ENCODE measurements at regions not wholly inside any gene's neighbourhood (a gene's known extent, or its start where the extent isn't known, plus 50 kb on each side); places are given as distances from the start of the nearest gene placed in this dataset.

DNA sequence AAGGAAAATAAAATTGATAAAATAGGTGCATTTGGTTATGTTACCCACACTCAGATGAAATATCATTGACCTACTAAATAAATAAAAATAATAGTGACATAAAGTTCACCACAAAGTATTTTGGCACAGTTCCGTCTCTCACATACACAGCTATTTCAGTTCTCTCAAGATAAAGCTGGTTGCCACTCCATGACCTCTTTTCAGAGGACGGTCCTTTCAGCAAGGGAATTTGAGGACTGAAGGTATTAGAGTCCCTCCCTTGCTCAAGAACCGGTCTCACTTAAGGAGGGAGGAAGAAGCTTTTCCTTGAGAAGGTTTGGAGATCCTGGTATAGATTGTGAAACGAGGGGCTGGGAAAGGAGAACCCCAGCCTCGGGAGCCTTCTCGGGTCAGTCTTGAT is 285.5 kb upstream of the CFAP20DC start:
- peaks cover 6% of the 10 kb centered on the region for H3K27me3 Mint-ChIP-seq (ENCODE audit: low read depth)
- no peaks in the 10 kb centered on the region for H3K36me3 Mint-ChIP-seq (ENCODE audit: low read depth)
- H3K4me1 Mint-ChIP-seq, result no peaks in the 10 kb centered on the region
- H3K27ac Mint-ChIP-seq, result no peak overlapping the region
- no peak overlapping the region for H3K4me3 Mint-ChIP-seq
- TF ChIP-seq, protein P1, sequence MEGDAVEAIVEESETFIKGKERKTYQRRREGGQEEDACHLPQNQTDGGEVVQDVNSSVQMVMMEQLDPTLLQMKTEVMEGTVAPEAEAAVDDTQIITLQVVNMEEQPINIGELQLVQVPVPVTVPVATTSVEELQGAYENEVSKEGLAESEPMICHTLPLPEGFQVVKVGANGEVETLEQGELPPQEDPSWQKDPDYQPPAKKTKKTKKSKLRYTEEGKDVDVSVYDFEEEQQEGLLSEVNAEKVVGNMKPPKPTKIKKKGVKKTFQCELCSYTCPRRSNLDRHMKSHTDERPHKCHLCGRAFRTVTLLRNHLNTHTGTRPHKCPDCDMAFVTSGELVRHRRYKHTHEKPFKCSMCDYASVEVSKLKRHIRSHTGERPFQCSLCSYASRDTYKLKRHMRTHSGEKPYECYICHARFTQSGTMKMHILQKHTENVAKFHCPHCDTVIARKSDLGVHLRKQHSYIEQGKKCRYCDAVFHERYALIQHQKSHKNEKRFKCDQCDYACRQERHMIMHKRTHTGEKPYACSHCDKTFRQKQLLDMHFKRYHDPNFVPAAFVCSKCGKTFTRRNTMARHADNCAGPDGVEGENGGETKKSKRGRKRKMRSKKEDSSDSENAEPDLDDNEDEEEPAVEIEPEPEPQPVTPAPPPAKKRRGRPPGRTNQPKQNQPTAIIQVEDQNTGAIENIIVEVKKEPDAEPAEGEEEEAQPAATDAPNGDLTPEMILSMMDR (IDR thresholded peaks at IDR 0.05; ENCODE audit: unreplicated experiment in 3 of 3), result no peak
- H3K9me3 Mint-ChIP-seq, result peaks cover 4% of the 10 kb centered on the region

DNA sequence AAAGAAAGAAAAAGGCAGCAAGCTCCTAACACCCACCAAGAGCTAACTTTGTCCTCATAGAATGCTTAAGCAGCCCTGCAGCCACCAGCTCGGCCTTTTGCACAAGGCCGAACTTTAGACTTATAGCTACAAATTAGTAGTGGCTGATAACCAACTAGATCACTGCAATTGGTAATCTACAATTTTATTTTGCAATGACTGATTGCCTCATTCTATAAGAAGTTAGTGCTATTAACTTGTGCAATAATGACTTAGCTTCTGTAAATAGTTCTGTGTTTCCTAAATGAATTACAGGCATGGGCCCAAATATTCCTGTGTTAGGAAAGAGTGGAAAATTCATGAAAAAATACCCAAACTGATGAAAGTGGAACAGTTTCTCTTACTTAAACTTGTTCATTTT is 284.8 kb upstream of the CFAP20DC start:
- no peaks in the 10 kb centered on the region for H3K4me1 Mint-ChIP-seq
- TF ChIP-seq, protein P1 (IDR thresholded peaks at IDR 0.05; ENCODE audit: unreplicated experiment in 3 of 3), result no peak
- H3K4me3 Mint-ChIP-seq, result no peak overlapping the region
- H3K27me3 Mint-ChIP-seq (ENCODE audit: low read depth), result peaks cover 6% of the 10 kb centered on the region
- H3K27ac Mint-ChIP-seq, result no peak overlapping the region
- peaks cover 4% of the 10 kb centered on the region for H3K9me3 Mint-ChIP-seq
- no peaks in the 10 kb centered on the region for H3K36me3 Mint-ChIP-seq (ENCODE audit: low read depth)

DNA sequence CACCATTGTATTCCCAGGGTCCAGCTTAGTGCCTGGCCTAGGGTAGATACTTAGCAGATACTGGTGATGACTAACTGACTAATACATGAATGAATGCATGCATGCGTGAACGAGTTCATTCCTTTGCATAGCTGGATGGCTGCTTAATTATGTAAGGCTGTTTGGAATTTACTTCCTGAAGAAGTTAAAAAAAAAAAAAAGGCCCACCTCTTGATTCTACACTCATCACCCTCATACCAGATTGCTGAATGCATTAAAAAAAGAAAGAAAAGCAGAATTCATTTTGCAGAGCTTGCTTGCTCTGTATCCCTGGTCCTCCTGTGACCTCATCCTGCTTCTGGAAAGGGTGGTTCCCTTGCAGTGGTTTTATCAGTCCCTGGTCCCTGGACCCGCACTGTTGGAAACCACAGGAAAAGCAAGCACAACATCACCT is 277.6 kb upstream of the CFAP20DC start:
- TF ChIP-seq, protein P1 (IDR thresholded peaks at IDR 0.05; ENCODE audit: unreplicated experiment in 3 of 3), result no peak
- no peaks in the 10 kb centered on the region for H3K9me3 Mint-ChIP-seq
- no peaks in the 10 kb centered on the region for H3K36me3 Mint-ChIP-seq (ENCODE audit: low read depth)
- no peaks in the 10 kb centered on the region for H3K27me3 Mint-ChIP-seq (ENCODE audit: low read depth)
- H3K27ac Mint-ChIP-seq, result no peak overlapping the region
- H3K4me3 Mint-ChIP-seq, result no peak overlapping the region
- peaks cover 15% of the 10 kb centered on the region for H3K4me1 Mint-ChIP-seq

DNA sequence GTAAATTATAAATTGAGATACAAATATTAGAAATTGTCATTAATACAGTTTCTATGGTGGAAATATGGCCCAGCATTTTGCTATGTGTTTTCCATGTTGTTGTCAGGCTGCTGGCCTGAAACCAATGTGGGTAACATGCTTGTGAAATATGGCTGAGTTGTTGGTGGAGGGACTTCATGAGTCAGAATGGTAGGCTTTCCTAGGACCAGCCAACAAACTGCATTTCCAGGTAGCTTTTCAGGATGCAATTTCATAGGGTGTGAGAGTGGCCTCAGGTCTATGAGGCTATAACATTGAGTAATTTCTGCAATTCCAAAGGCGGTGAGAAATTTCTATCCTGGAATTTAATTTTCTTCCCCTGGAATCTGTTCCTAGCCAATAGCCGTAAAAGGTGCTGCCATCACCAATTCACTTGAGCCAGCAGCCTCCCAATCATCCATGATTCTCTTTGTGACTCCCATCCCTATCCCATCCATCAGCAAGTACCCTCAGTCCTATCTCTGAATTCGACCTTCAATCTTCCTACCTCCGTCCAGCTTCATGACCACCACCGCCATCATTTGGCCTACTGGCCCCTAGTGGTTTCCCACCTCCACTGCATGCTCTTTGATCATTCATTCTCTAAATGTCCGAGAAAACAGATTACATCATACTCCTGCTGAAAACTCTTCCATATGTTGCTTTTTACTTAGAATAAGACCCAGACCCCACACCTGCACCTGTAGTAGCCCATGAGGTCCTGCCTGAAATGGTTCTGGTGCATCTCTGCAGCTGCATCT is 276.6 kb upstream of the CFAP20DC start:
- TF ChIP-seq, protein P1 (IDR thresholded peaks at IDR 0.05; ENCODE audit: unreplicated experiment in 3 of 3), result peak in 1 of 3 experiments; percentile 18
- peaks cover 15% of the 10 kb centered on the region for H3K4me1 Mint-ChIP-seq
- no peaks in the 10 kb centered on the region for H3K27me3 Mint-ChIP-seq (ENCODE audit: low read depth)
- no peaks in the 10 kb centered on the region for H3K36me3 Mint-ChIP-seq (ENCODE audit: low read depth)
- H3K9me3 Mint-ChIP-seq, result no peaks in the 10 kb centered on the region
- no peak overlapping the region for H3K4me3 Mint-ChIP-seq
- no peak overlapping the region for H3K27ac Mint-ChIP-seq

DNA sequence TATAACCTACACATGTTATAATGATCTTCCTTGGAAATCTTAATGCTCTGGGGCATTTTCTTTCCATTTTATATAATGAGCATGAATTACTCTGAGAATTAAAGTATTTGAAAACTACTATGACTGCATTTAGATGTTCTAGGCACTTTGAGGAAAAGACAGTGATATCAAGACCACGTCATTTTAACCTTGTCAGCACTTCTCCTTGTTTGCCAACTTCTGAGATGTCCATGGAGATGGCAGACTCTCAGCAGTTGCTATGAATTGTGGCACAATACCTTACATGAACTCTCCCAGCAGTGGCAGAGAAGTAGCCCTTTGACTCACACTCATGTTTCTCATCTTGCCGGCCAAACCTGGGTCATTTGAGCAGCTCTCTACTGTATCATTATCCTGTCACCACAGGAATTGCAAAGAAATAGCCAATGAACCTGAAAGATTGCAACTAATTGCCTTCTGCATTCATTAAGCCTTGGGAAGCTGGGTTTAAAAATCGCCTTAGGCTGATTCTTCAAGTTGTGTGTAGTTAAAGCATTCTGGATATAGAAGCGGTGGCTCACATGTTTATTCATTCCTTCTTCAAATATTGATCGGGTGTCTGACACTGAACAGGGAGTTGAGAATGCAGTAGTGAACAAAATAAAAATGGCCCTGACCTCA is 272.2 kb upstream of the CFAP20DC start:
- TF ChIP-seq, protein P1 (IDR thresholded peaks at IDR 0.05; ENCODE audit: unreplicated experiment in 3 of 3), result no peak
- Mint-ChIP-seq H3K27me3 (ENCODE audit: low read depth) (no peaks in the 10 kb centered on the region), H3K4me3 (no peak overlapping the region), H3K4me1 (peaks cover 37% of the 10 kb centered on the region), H3K27ac (no peak overlapping the region), H3K9me3 (no peaks in the 10 kb centered on the region), H3K36me3 (ENCODE audit: low read depth) (no peaks in the 10 kb centered on the region)

Data from nephron (organoid).